ENCODE measurements at regions not wholly inside any gene's neighbourhood (a gene's known extent, or its start where the extent isn't known, plus 50 kb on each side); places are given as distances from the start of the nearest gene placed in this dataset.
A peak's percentile ranks its signal among the peaks of the same experiment; 100 is the strongest.

DNA sequence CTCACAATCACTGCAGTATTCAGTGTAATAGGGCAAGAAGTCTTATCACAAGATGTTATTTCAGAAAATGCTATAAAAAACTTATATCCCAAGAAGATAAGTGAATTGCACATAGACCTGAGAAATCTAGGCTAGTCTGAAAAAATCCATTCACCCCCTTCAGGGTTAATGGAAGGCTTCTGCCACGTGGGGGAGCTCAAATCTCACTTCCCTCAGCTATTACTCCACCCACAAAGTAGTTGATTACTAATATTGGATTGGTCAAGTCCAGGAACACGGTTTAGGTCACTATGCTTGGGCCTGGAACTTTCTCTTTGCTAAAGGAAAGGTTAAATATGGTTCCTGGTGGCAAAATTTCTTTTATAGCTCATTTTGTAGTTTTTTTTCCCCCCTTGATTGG lies 51.2 kb upstream of the ADAM23 start:
- H3K27me3 ChIP-seq (ENCODE audit: control insufficient read depth, insufficient read depth, low read length) = no peaks in the 10 kb centered on the region
- no peak for DNase-seq (ENCODE audit: low read depth)
- no peak overlapping the region for H3K4me3 ChIP-seq (ENCODE audit: low read depth, low read length)
- TF ChIP-seq CTCF (IDR thresholded peaks at IDR 0.05; ENCODE audit: insufficient read depth, low read length, poor library complexity, severe bottlenecking) = peak; percentile 51
- no peaks in the 10 kb centered on the region for H3K36me3 ChIP-seq (ENCODE audit: control insufficient read depth, insufficient read depth, low read length)
